HG02981 (cell line): ENCODE measurements at regions not wholly inside any gene's neighbourhood (a gene's known extent, or its start where the extent isn't known, plus 50 kb on each side); places are given as distances from the start of the nearest gene placed in this dataset.

Experiments
- ATAC-seq: cut with Tn5 transposase; IDR thresholded peaks from one replicate; pipeline ENCODE4 v1.9.1; 2021; ENCODE audit warnings: mild to moderate bottlenecking, moderate library complexity; ENCODE audit not compliant: unreplicated experiment

DNA sequence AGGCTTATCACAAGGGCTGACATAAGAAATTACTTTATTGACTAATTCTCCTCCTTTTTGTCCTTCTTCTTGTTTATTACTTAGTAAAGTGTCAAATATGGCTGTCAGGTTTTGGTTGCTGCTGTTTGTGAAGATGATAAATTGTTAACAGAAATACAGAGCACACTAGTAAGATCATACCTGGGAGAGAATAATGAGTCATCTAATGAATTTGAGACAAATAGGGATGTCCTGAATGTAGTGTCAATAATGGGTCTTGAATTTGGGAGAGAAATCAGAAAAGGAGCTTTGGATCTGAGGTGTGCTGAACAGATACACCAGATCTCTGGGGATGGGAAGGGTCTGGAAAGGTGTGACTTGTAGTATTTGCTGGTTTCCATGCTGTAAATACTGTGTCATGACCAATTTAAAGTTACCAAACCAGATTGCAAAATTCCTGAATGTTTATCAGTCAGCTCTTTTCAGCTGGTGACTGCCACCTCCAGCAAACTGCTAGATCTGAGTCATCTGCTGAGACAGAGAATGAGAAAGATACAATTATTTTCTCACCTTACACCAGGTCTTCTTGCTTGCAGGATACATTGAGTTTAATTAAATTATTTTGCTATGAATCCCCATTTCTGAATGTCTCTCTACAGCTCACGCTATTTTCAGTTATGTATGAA, 76.7 kb upstream of the SATB1 start:
- no peak for ATAC-seq

DNA sequence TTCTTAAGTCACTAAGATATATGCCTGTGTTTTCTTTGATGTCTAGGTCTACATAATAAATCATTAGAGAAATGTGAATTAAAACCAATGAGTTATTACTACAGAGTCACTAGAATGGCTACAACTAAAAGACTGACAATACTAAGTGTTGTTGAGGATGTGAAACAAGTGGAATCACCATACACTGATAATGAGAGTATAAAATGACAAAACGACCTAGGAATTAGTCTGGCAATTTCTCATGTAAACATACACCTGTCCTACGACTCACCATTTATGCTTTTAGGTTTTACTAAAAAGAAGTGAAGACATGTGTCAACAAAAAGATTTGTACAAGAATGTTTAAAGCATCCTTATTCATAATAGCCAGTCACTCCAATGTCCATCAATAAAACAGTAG, 75.2 kb upstream of the SATB1 start:
- no peak for ATAC-seq

DNA sequence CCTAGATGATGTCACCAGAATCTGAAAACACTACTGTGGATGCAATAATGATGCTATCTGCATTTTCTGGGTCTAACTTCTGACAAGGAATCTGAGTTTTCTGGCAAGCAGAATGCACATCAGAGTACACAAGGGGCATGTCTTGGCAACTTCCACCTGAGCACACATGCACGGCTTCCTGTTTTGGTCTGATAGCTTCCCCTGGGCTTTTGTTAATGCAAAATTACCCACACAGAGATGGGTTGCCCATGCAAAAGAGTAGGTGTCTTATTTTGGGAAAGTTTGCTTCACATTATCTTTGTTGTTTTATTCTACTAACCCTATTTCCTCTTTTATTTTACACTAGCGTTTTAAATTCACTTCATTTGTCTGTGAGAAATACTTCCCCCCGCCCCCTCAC, 74.2 kb upstream of the SATB1 start:
- ATAC-seq: peak; percentile 90

DNA sequence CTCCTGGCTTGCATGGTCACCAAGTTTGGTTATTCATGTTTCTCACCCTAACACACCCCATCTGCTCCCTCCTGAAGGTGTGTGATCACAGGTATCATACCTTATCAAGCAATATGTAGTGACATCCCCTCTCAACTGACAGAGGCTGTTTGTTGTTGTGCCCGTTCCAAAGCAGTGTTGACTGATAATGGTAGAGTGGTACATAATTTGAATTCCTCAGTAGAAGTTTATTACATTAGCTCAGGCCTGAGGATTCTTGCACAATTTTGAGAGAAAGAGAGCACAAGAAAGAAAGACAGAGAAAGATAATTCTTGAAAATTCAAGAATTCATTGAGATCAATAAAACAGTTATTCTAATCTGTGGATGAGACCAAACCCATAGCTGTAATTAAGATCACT, 69.1 kb upstream of the SATB1 start:
- no peak for ATAC-seq

DNA sequence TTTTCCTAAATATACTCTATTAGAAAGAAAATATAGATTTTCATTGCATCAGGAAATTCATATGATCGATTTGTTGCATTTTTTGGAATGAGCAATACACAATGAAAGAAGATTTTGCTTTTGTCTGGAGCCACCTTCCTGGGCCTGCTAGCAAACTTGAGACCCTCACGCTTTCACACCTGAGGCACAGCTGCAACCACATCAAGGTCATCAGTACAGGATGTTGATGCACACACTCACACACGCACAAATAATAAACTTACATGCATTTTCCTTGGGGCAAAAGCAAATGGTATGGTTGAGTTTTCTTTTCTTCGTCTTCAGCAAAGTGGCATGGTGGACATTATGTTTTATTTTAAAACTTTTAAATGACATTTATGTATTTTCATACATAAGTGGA, 64.8 kb upstream of the SATB1 start:
- ATAC-seq: no peak

DNA sequence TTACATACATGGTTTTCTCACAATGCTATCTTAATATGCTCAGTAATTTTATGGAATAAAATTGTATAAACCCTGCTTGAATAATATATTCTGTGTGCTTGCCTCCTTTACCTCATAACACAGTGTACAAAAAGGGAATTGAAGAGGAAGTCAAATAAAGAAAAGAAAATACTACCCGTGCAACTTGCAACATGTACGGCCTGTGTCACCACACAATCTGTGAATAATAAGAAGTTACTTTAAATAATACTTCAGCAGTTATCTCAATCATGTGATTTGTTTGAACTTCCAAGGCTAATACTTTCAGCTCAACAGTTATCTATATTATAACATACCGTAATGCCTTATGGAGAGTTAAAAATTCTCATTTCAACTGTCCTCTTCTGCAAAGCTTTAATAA, 58.1 kb upstream of the SATB1 start:
- no peak for ATAC-seq

DNA sequence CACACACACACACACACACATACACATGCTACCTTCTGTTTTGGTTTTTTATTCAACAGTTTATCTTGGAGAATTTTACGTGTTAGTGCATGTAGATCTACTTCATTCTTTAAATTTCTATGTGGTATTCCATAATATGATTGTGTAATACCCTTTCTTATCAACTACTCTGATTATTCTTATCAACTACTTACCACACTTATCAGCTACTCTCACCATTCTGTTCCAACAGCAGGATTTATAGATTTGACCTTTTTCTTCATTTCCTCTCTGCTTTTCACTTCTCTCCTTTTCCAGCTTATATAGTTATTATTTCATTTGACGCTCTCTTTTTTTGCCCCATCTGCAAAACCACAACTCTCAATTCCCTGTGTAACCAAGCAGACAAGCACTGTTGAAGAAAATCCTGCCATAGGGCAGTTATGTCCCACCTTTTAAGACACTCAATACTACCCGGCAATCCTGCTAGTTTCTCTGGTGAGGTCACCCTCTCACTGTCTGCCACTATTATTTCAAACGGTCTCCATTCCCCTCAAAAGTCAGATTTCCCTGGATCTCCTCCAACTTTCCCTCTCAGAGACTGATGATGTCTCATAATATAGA, 56.9 kb upstream of the SATB1 start:
- ATAC-seq: no peak

DNA sequence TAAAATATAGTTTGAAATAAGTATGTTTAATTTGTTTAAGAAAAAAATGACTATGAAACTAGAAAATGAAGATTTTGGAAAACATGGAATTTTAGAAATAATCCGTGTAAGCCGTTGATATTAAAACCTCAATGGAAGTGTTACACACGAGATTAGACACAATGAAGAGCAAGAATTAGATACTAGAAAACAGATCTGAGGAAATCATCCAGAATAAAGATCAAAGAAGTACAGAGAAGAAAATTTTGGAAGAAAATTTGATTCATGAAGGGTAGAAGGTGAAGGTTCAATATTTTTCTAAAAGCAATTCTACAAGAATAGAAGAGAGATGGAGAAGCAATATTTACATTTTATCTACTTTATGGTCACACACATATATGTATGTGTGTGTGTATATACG, 52.5 kb upstream of the SATB1 start:
- ATAC-seq: no peak
